CD4-positive, alpha-beta T cell treated with Interleukin-17A for 1 hour (primary cell): ENCODE measurements at regions not wholly inside any gene's neighbourhood (a gene's known extent, or its start where the extent isn't known, plus 50 kb on each side); places are given as distances from the start of the nearest gene placed in this dataset.
"Not testable (repeated sequence)": the region's sequence is repeated elsewhere in the genome, so short reads cannot be mapped to it uniquely, and the experiment has no call there.

Experiments
- DNase-seq: peaks from one replicate; pipeline ENCODE4 v3.0.0-alpha.2; 2020

GRCh38 chr21:14677013-14677412 is 130.9 kb upstream of the SAMSN1 start:
- DNase-seq: no peak

GRCh38 chr21:14675774-14676530 is 129.8 kb upstream of the SAMSN1 start:
- peak; percentile 66 for DNase-seq

GRCh38 chr21:14673649-14674048 is 127.5 kb upstream of the SAMSN1 start:
- DNase-seq: no peak

- no peak for DNase-seq
Measured at GRCh38 chr21:14672466-14672865, 126.4 kb upstream of the SAMSN1 start.

GRCh38 chr21:14670409-14670808 is 124.3 kb upstream of the SAMSN1 start:
- no peak for DNase-seq

- not testable (repeated sequence) for DNase-seq
Measured at GRCh38 chr21:14669092-14669491, 123.0 kb upstream of the SAMSN1 start.

GRCh38 chr21:14657241-14658008 is 111.3 kb upstream of the SAMSN1 start:
- no peak for DNase-seq

GRCh38 chr21:14646893-14647292 is 100.8 kb upstream of the SAMSN1 start:
- DNase-seq: no peak

GRCh38 chr21:14645702-14646101 is 99.6 kb upstream of the SAMSN1 start:
- no peak for DNase-seq

- DNase-seq: no peak
Measured at GRCh38 chr21:14632359-14632758, 86.2 kb upstream of the SAMSN1 start.

- peak; percentile 48 for DNase-seq
Measured at GRCh38 chr21:14630556-14631069, 84.5 kb upstream of the SAMSN1 start.

- no peak for DNase-seq
Measured at GRCh38 chr21:14629461-14629860, 83.3 kb upstream of the SAMSN1 start.

GRCh38 chr21:14623079-14623478 is 77.0 kb upstream of the SAMSN1 start:
- DNase-seq: not testable (repeated sequence)

- no peak for DNase-seq
Measured at GRCh38 chr21:14620152-14620551, 74.0 kb upstream of the SAMSN1 start.

GRCh38 chr21:14617871-14618270 is 71.8 kb upstream of the SAMSN1 start:
- no peak for DNase-seq

GRCh38 chr21:14617040-14617393 is 70.9 kb upstream of the SAMSN1 start:
- DNase-seq: no peak

- DNase-seq: no peak
Measured at GRCh38 chr21:14616380-14617039, 70.4 kb upstream of the SAMSN1 start.

- DNase-seq: no peak
Measured at GRCh38 chr21:14615359-14615974, 69.4 kb upstream of the SAMSN1 start.

GRCh38 chr21:14614287-14614686 is 68.2 kb upstream of the SAMSN1 start:
- no peak for DNase-seq

GRCh38 chr21:14613486-14614224 is 67.5 kb upstream of the SAMSN1 start:
- DNase-seq: no peak

GRCh38 chr21:14610119-14610518 is 64.0 kb upstream of the SAMSN1 start:
- DNase-seq: not testable (repeated sequence)

GRCh38 chr21:14609274-14609673 is 63.2 kb upstream of the SAMSN1 start:
- DNase-seq: no peak
